Urinary bladder (tissue), 3 donors: ENCODE measurements at regions not wholly inside any gene's neighbourhood (a gene's known extent, or its start where the extent isn't known, plus 50 kb on each side); places are given as distances from the start of the nearest gene placed in this dataset.

Experiments used
- DNase-seq: peaks from one replicate; pipeline ENCODE4 v3.0.0-alpha.2; 2015; ENCODE audit errors: extremely low spot score
- H3K27ac ChIP-seq: one replicate; pipeline ENCODE4 v1.5.1; 2013; ENCODE audit warnings: low read depth, mild to moderate bottlenecking, moderate library complexity
- H3K36me3 ChIP-seq: one replicate; pipeline ENCODE4 v1.6.1; 2013; ENCODE audit warnings: mild to moderate bottlenecking, moderate library complexity; ENCODE audit not compliant: insufficient read depth
- H3K4me1 ChIP-seq: one replicate; pipeline ENCODE4 v1.6.1; 2013; ENCODE audit warnings: mild to moderate bottlenecking, moderate library complexity; ENCODE audit not compliant: insufficient read depth
- H3K4me3 ChIP-seq: one replicate; pipeline ENCODE4 v1.5.1; 2013; ENCODE audit warnings: low read depth, low read length
- WGBS: extraction: QIAGEN DNeasy Blood & Tissue Kit; methylation state at CpG from one replicate; pipeline ENCODE4 v1.1.7; 2013; 5-methylcytosine and 5-hydroxymethylcytosine counted together
- donor health status: healthy with polysubstance abuse.
- donor health status: healthy.

DNA sequence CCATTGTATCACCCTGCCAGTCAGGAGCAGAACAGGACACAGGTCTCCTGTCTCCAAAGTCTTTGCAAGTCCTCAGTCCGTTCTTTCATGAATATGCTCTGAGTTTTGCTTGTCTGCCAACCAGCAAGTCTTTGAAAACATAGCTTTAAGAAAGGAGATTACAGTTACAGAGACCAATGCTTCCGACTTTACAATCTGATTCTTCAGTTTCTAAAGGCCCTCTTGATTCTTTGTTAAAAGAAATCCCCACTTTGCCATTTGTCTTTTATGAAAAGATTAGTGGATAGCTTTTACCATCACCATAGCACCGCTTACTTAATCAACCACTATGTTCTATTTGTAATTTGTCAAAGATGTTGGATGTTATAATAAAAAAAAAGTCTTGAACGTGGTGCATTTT lies 562.8 kb upstream of the BTBD3 start:
- no peak for DNase-seq
- WGBS, result 82% methylated on average over 4 of the region's 4 CpGs
- H3K4me1 ChIP-seq, result no peaks in the 10 kb centered on the region
- no peak overlapping the region for H3K4me3 ChIP-seq
- H3K27ac ChIP-seq, result no peak overlapping the region
- no peaks in the 10 kb centered on the region for H3K36me3 ChIP-seq

DNA sequence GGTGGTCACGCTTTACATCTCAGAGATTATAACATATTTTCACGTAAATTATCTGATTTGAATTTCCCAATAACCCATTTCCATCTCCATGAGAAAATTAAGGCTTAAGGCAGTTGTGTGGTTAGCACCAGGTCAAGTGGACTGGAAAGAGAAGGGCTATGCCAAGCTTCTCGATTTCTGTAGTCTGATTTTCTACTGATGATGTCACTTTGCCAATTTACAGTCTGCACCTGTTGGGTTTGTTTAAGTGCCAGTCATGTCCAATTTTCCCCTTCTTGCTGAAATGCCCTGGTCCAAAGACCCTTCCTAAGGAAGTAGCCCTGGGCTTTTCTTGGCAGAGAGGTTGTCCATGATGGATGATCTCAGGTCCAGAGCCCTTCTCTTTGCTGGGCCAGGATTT lies 562.3 kb upstream of the BTBD3 start:
- DNase-seq, result no peak
- Histone ChIP-seq H3K4me3 (no peak overlapping the region), H3K27ac (no peak overlapping the region), H3K4me1 (no peaks in the 10 kb centered on the region), H3K36me3 (no peaks in the 10 kb centered on the region)
- WGBS, result 88% methylated on average over 3 of the region's 3 CpGs

DNA sequence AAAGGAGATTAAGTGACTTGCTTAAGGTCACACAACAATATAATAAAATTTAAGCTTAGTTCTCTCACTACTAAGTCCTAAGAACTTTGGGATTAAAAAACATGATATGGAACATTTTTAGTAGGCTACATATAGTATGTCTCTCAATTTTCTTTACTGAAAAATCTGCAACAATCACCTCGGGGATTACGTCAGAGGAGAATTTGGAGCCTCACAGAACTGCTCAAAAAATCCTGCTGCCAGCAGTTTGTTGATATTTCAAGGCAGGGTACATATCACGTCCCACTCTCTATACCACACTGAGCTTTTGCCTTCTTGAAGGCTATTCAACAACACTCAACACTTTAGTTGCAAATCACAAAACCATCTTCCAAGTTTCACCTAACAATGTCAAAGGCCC lies 561.6 kb upstream of the BTBD3 start:
- no peaks in the 10 kb centered on the region for H3K4me1 ChIP-seq
- no peaks in the 10 kb centered on the region for H3K36me3 ChIP-seq
- no peak overlapping the region for H3K4me3 ChIP-seq
- H3K27ac ChIP-seq, result no peak overlapping the region
- 52% methylated on average over 3 of the region's 3 CpGs for WGBS
- no peak for DNase-seq

DNA sequence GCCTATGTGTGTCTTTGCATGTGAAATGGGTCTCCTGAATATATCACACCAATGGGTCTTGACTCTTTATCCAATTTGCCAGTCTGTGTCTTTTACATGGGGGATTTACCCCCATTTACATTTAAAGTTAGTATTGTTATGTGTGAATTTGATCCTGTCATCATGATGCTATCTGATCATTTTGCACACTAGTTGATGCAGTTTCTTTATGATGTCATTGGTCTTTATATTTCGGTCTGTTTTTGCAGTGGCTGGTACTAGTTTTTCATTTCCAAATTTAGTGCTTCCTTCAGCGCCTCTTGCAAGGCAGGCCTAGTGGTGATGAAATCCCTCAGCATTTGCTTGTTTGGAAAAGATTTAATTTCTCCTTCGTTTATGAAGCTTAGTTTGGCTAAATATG lies 555.2 kb upstream of the BTBD3 start:
- Histone ChIP-seq H3K36me3 (no peaks in the 10 kb centered on the region), H3K4me1 (no peaks in the 10 kb centered on the region), H3K27ac (no peak overlapping the region), H3K4me3 (no peak overlapping the region)
- 53% methylated on average over 3 of the region's 3 CpGs for WGBS
- no peak for DNase-seq

DNA sequence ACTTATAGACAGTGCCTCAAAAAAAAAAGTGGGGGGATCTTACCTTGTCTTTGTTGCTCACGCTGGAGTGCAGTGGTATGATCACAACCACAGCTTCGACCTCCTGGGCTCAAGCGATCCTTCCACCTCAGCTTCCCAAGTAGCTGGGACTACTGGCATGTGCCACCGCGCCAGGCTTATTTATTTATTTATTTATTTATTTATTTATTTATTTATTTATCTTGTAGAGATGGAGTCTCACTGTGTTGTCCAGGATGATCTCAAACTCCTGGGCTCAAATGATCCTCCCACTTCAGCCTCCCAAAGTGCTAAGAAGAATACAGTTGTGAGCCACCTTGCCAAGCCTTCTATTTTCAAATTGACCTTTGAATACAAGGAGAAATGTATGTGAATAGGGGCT lies 553.0 kb upstream of the BTBD3 start:
- H3K4me1 ChIP-seq, result no peaks in the 10 kb centered on the region
- H3K27ac ChIP-seq, result no peak overlapping the region
- H3K36me3 ChIP-seq, result no peaks in the 10 kb centered on the region
- WGBS, result 77% methylated on average over 5 of the region's 5 CpGs
- no peak overlapping the region for H3K4me3 ChIP-seq
- no peak for DNase-seq

DNA sequence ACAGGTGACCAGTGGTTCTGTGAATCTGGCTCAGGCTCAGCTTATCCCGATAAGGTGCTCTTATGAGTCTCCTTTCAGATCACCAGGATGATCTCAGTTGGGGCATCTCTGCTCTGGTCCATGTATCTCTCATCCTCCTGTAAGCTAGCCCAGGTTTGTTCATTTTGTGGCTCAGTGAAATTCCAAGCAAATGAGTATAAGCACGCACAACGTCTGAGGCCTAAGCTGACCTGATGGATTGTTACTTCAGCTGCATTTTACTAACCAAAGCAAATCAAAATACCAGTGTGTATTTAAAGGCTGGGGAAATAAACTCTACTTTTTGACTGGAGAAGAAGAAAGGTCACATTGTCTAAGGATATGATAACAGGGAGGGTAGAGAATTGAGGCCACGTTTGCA lies 551.0 kb upstream of the BTBD3 start:
- H3K36me3 ChIP-seq, result no peaks in the 10 kb centered on the region
- H3K27ac ChIP-seq, result no peak overlapping the region
- DNase-seq, result no peak
- 61% methylated on average over 4 of the region's 4 CpGs for WGBS
- no peaks in the 10 kb centered on the region for H3K4me1 ChIP-seq
- no peak overlapping the region for H3K4me3 ChIP-seq

DNA sequence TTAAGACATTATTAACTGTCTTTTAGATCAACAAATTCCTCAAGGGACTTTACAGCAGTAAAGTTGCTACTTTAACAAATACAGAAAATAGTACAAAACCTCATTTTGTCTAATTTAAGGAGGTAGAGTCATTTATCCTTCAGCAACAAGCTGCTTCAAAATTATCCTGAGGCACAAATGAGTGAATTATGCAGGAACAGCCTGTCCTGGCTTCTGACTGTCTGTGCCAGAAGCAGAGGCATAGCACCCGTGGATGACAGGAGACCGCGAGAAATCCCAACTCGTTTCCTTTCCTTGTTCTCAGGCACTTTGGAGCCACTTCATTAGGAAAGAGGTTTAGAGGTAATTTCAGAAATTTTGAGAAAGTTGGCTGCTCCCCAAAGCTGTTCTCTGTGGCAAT lies 549.2 kb upstream of the BTBD3 start:
- H3K4me3 ChIP-seq, result no peak overlapping the region
- no peak overlapping the region for H3K27ac ChIP-seq
- no peak for DNase-seq
- no peaks in the 10 kb centered on the region for H3K4me1 ChIP-seq
- no peaks in the 10 kb centered on the region for H3K36me3 ChIP-seq
- WGBS, result 51% methylated on average over 4 of the region's 4 CpGs

DNA sequence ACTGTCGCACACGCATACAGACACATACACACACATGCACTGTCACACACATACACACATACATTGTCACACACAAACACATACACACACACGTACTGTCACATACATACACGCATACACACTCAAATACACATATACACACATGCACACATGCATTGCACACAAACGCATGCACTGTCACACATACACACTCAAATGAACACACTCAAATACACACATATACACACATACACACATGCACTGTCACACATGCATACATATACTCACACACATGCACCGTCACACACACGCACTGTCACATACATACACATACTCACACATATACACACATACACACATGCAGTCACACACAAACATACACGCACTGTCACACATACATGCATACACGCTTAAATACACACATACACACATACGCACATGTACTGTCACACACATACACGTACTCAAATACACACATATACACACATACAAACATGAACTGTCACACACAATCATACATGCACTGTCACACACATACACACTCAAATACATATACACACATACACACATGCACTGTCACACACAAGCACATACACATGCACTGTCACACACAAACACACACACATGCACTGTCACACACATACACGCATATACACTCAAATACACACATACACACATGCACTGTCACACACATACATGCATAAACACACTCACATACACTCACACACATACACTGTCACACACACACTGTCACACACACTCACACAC lies 548.6 kb upstream of the BTBD3 start:
- no peaks in the 10 kb centered on the region for H3K36me3 ChIP-seq
- WGBS, result 81% methylated on average over 12 of the region's 12 CpGs
- no peak for DNase-seq

DNA sequence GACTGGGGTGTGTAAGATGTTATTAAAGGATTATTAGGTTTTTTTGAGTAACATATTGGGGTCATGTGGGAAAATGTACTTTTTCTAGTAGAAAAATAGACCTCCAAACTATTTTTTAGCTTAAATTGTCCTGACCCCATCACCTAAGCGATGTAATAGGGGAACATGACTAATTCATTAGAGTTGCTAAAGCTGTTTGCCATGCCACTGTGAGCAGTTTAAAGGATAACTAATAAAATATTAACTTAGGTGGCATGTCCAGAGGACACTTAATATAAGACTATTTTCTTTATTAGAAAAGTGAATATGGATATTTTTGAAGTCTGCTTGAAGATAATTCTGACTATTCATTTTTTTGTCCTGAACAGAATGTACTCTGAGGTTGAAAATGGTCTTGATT lies 545.9 kb upstream of the BTBD3 start:
- peaks cover 1% of the 10 kb centered on the region for H3K4me1 ChIP-seq
- H3K36me3 ChIP-seq, result no peaks in the 10 kb centered on the region
- no peak for DNase-seq
- 86% methylated on average over 1 of the region's 1 CpG for WGBS
- no peak overlapping the region for H3K27ac ChIP-seq
- H3K4me3 ChIP-seq, result no peak overlapping the region

More for the DNA sequence above, 548.6 kb upstream of the BTBD3 start:
- Histone ChIP-seq H3K27ac (no peak overlapping the region), H3K4me3 (no peak overlapping the region), H3K4me1 (no peaks in the 10 kb centered on the region)

DNA sequence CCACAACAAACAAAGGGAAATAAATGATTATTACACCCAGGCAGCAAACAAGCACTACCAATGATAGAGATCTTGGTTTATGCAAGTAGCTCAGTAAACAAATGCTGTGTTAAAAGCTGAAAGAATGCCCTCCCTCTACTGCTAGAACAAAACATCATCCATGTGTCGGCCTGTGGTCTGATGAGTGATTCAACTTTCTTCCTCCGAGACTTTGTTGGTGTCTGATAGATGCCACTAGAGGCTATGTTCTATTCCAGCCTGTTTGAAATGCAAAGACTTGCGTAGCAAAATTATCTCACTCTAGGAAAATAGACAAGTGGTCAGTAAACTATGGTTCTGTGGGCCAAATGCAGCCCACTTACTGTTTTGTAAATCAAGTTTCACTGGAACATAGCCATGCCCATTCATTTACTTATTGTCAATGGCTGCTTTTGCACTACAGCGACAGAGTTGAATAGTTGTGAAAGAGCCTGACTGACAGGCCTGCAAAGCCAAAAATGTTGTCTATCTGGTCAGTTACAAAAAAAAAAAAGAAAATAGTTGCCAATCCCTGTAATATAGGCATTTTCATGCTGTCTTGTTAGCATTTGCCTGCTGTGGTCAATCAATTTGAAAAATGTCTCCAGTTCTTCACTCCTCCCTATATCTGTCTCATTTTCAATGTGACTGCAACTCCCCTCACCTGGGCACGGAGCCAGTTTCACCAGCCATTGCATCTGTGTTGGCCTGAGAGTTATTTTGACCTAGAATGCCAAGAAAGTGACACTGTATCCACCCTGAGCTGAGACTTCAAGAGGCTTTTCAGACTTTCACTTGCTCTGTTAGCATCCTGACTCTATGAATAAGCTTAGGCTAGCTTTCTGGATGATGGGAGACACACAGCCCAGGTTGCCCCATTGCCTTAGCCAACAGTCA lies 544.6 kb upstream of the BTBD3 start:
- H3K4me3 ChIP-seq, result no peak overlapping the region
- DNase-seq, result no peak
- no peaks in the 10 kb centered on the region for H3K36me3 ChIP-seq
- H3K27ac ChIP-seq, result no peak overlapping the region
- peaks cover 1% of the 10 kb centered on the region for H3K4me1 ChIP-seq
- 71% methylated on average over 5 of the region's 5 CpGs for WGBS

DNA sequence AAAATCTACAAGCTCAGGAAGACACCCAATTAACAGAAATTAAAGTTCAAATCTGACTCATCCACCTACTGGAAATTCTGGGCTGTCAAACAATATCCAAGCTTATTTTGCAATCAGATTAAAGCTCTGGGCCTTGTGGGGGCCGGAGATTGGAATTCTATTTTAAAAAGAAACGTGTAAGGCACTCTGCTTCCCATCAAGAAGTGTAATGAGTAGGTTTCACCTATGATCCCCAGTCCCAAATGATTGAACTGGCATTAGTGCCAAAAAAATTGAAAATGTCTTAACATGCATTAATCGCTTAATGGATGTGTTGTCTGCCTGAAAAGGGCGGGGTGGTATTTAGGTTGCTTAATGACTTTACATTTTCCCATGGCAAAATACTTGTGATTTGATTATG lies 542.4 kb upstream of the BTBD3 start:
- Histone ChIP-seq H3K27ac (no peak overlapping the region), H3K4me1 (peaks cover 1% of the 10 kb centered on the region), H3K36me3 (no peaks in the 10 kb centered on the region), H3K4me3 (no peak overlapping the region)
- no peak for DNase-seq
- WGBS, result 80% methylated on average over 4 of the region's 4 CpGs

DNA sequence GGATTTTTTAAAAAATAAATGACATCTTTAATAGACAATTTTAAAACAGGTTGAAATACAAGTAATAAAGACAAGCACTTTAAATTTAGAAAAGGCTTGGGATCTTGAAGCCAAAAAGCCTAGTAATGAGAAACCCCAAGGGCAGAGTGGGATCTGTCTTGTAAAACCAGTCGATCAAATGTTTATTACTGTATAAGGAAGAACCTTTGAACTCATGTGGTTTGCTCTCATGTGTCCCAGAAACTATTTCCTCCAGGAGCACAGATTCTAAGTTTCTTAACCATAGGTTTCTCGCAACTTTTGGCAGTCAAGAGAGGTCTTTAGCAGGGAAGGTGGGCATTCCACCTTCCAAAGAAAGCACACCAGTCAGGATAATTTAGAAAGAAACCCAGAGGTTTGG lies 541.7 kb upstream of the BTBD3 start:
- DNase-seq, result no peak
- Histone ChIP-seq H3K36me3 (no peaks in the 10 kb centered on the region), H3K27ac (no peak overlapping the region), H3K4me1 (peaks cover 1% of the 10 kb centered on the region), H3K4me3 (no peak overlapping the region)
- 54% methylated on average over 2 of the region's 2 CpGs for WGBS

DNA sequence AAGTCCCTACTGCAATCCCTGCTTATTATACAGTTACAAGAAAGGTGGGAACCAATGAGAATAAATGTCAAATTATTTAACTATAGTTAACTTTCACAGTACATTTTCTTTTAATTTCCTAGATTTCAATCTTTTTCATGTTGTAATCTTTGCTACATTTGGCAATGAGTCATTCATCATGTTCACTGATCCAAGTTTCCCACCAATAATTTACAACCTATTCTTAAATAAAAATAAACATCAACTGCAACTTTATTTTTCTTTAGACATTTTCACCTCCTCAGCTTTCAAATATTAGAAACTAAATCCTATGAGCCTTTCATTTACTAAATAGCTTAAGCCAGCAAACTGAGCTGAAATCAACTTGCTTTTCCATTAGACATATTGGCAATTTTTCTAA lies 541.3 kb upstream of the BTBD3 start:
- Histone ChIP-seq H3K4me1 (peaks cover 1% of the 10 kb centered on the region), H3K27ac (no peak overlapping the region), H3K36me3 (no peaks in the 10 kb centered on the region), H3K4me3 (no peak overlapping the region)
- DNase-seq, result no peak

DNA sequence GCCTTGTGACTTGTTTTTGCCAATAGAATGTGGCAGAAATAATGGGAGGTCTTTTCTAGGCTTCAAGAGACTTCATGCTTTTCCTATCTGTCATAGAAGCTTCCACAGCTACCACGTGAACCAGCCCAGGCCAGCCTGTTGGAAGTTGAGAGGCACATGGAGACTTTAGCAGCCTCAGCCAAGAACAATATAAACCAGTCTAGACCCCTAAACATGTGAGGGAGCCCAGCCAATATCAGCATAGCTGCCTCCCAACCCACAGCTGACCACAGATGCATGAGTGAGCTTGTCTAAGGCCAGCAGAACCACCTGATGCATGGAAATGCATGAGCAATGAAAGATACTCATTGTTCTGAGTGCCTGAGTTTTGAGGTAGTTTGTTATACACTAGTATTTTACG lies 540.7 kb upstream of the BTBD3 start:
- no peak overlapping the region for H3K4me3 ChIP-seq
- H3K36me3 ChIP-seq, result no peaks in the 10 kb centered on the region
- DNase-seq, result no peak
- peaks cover 1% of the 10 kb centered on the region for H3K4me1 ChIP-seq
- 81% methylated on average over 2 of the region's 2 CpGs for WGBS
- H3K27ac ChIP-seq, result no peak overlapping the region
